HG02763 (cell line): ENCODE measurements at regions not wholly inside any gene's neighbourhood (a gene's known extent, or its start where the extent isn't known, plus 50 kb on each side); places are given as distances from the start of the nearest gene placed in this dataset.

Experiments
- ATAC-seq: cut with Tn5 transposase; IDR thresholded peaks from one replicate; pipeline ENCODE4 v1.9.1; 2021; ENCODE audit warnings: mild to moderate bottlenecking, moderate library complexity; ENCODE audit not compliant: unreplicated experiment

DNA sequence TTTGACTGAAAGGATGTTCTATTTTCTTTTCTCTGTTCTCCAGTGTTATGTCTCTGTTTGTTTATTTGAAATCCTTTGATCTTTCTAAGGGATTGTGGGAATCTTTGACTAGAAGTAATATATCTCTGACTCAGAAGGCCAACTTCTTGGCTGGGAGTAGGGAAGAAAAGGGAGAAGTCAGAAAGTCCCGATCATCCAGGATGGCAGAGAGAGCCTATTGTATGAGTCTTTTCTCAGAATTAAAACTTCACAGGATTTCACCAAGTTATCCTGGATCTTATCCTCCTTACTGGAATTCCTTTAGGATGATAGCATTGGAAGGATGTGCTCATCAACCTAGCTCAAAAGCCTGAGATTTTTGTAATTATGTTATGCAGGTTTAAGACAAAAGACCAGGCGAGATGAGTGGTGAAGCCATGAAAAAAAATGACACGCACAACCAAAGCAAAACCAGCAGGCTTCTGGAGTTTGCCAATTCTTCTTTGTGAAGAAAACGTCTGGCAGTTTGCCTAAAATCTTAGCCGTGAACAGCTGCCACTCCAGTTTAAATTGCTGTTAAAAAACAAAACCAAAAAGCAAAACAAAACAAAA, 383.6 kb upstream of the SMIM21 start:
- ATAC-seq = no peak

- ATAC-seq = no peak
These were observed 383.0 kb upstream of the SMIM21 start for GRCh38 chr18:75810516-75810915.

- no peak for ATAC-seq
These were observed 382.4 kb upstream of the SMIM21 start for GRCh38 chr18:75809926-75810255.

- ATAC-seq = no peak
These were observed 381.8 kb upstream of the SMIM21 start for GRCh38 chr18:75809151-75809925.

DNA sequence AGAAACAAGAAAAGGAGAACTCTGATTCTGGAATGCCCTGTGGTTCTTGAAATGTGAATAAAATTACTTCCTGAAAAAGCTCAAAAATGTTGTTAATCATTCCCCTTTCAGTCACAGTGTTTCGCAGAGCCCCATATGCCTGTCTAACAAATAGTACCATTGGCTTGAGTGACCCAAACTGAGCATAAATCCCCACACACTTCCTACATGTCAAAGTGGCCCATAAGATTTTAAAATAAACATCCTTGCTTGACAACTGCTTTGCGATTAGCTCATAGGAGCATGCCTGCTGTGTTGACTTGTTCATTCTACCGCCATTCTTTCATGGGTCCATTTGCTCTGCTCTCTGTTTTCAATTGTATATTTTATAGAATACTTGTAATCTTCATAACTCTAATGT, 377.8 kb upstream of the SMIM21 start:
- ATAC-seq = no peak

DNA sequence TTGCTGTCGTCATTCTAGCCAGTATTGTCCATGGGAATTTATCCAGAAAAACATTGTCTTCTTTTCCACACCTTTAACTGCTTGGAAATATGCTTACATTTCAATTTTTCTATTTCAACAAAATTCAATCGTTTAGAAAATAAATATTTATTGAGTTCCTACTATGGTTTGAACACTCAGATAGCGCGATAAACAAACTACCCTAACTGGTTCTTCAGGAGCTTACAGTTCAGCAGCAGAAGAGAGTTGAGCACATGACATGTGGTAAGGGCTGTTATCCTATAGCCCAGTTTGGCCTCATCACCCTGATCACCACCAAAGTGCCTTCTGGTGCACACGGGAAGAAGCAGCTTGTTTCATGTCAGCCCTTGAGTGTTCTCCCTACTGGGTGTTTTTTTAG, 375.2 kb upstream of the SMIM21 start:
- no peak for ATAC-seq

- no peak for ATAC-seq
These were observed 373.7 kb upstream of the SMIM21 start for GRCh38 chr18:75801178-75801577.

GRCh38 chr18:75800331-75800648, 372.8 kb upstream of the SMIM21 start:
- no peak for ATAC-seq

- ATAC-seq = no peak
These were observed 372.2 kb upstream of the SMIM21 start for GRCh38 chr18:75799449-75800330.

GRCh38 chr18:75797046-75797445, 369.5 kb upstream of the SMIM21 start:
- no peak for ATAC-seq

GRCh38 chr18:75790796-75791195, 363.3 kb upstream of the SMIM21 start:
- no peak for ATAC-seq

GRCh38 chr18:75790111-75790510, 362.6 kb upstream of the SMIM21 start:
- no peak for ATAC-seq

GRCh38 chr18:75785834-75786233, 358.3 kb upstream of the SMIM21 start:
- no peak for ATAC-seq

GRCh38 chr18:75785206-75785605, 357.7 kb upstream of the SMIM21 start:
- ATAC-seq = no peak

DNA sequence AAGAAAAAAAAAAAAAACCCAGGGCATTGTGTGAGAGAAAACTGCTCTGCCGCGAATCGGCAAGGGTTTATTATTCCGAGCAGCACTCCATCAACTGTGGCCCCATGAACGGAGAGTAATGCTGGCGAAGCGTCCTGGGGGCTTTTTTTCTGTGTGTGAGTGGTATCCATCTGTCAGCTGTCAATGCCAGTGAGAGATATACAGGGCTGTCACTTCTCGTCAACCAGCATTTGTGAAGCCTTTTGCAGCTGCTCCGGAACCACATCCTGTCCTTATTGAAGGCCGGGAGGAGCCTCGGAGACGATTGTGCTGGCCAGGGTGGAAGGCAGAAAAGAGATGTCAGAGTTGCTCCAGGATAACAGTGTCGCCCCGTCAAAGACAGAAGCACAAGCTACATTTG, 356.9 kb upstream of the SMIM21 start:
- ATAC-seq = no peak

- no peak for ATAC-seq
These were observed 356.2 kb upstream of the SMIM21 start for GRCh38 chr18:75783566-75784281.

- no peak for ATAC-seq
These were observed 355.3 kb upstream of the SMIM21 start for GRCh38 chr18:75782826-75783225.

GRCh38 chr18:75782204-75782603, 354.7 kb upstream of the SMIM21 start:
- no peak for ATAC-seq

GRCh38 chr18:75779910-75780309, 352.4 kb upstream of the SMIM21 start:
- ATAC-seq = no peak

- ATAC-seq = no peak
These were observed 351.9 kb upstream of the SMIM21 start for GRCh38 chr18:75779450-75779849.

- ATAC-seq = no peak
These were observed 350.1 kb upstream of the SMIM21 start for GRCh38 chr18:75777630-75778029.
